ENCODE measurements at regions not wholly inside any gene's neighbourhood (a gene's known extent, or its start where the extent isn't known, plus 50 kb on each side); places are given as distances from the start of the nearest gene placed in this dataset.

- H3K36me3 Mint-ChIP-seq (ENCODE audit: low read depth) = no peaks in the 10 kb centered on the region; the same call in 1 of the 2 replicates
- no peak overlapping the region for H3K27ac Mint-ChIP-seq
- H3K9me3 Mint-ChIP-seq = peaks cover 6% of the 10 kb centered on the region; the same call in 1 of the 2 replicates
- H3K4me3 Mint-ChIP-seq = no peak overlapping the region
- no peak for DNase-seq
- TF ChIP-seq, protein P1, sequence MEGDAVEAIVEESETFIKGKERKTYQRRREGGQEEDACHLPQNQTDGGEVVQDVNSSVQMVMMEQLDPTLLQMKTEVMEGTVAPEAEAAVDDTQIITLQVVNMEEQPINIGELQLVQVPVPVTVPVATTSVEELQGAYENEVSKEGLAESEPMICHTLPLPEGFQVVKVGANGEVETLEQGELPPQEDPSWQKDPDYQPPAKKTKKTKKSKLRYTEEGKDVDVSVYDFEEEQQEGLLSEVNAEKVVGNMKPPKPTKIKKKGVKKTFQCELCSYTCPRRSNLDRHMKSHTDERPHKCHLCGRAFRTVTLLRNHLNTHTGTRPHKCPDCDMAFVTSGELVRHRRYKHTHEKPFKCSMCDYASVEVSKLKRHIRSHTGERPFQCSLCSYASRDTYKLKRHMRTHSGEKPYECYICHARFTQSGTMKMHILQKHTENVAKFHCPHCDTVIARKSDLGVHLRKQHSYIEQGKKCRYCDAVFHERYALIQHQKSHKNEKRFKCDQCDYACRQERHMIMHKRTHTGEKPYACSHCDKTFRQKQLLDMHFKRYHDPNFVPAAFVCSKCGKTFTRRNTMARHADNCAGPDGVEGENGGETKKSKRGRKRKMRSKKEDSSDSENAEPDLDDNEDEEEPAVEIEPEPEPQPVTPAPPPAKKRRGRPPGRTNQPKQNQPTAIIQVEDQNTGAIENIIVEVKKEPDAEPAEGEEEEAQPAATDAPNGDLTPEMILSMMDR (IDR thresholded peaks at IDR 0.05) = no peak
- H3K4me1 Mint-ChIP-seq (ENCODE audit: low read depth) = no peaks in the 10 kb centered on the region
- H3K27me3 Mint-ChIP-seq (ENCODE audit: insufficient read depth) = peaks cover 60% of the 10 kb centered on the region
Observed at GRCh38 chr15:70382762-70383458, 285.2 kb upstream of the TLE3 start.

DNA sequence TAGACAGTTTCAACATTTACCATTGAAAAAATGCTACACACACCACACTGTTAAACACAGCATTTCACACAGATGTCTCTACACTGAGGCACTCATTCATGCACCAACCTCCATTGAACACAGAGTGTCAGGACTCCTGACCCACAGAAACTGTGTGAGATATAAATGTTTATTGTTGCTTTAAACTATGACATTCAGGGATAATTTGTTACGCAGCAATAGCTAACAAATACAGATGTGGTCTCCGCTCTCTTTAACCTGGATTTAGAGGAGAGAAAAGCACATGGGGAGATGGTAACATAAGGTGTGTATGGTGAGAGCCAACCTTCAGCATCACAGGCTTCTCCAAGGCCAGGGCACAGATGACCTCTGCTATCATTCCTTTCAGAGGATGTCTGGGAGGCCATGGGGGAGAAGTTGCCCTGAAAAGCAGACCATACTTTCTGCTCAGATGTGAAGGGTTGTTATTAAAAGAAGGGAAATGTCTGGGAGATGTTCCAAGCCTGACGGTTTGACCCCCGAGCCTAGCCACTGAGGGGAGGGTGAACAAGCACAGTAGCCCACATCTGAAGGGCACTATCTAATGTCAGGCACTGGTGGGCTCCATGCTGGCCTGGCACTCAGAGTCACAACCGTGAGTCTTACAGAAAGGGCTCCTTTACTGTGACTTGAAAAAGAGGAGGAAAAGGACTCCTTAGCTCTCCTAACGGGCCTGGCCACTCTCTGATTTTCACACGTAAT, 284.5 kb upstream of the TLE3 start:
- Mint-ChIP-seq H3K4me3 (no peak overlapping the region), H3K36me3 (ENCODE audit: low read depth) (no peaks in the 10 kb centered on the region; the same call in 1 of the 2 replicates), H3K27ac (no peak overlapping the region), H3K4me1 (ENCODE audit: low read depth) (peaks cover 3% of the 10 kb centered on the region), H3K27me3 (ENCODE audit: insufficient read depth) (peaks cover 59% of the 10 kb centered on the region), H3K9me3 (peaks cover 6% of the 10 kb centered on the region; the same call in 1 of the 2 replicates)
- TF ChIP-seq, protein P1 (IDR thresholded peaks at IDR 0.05) = no peak
- no peak for DNase-seq

GRCh38 chr15:70379938-70380883, 282.5 kb upstream of the TLE3 start:
- TF ChIP-seq, protein P1 (IDR thresholded peaks at IDR 0.05) = no peak
- Mint-ChIP-seq H3K27ac (no peak overlapping the region), H3K4me1 (ENCODE audit: low read depth) (peaks cover 17% of the 10 kb centered on the region), H3K4me3 (no peak overlapping the region), H3K36me3 (ENCODE audit: low read depth) (no peaks in the 10 kb centered on the region; the same call in 1 of the 2 replicates), H3K27me3 (ENCODE audit: insufficient read depth) (peaks cover 68% of the 10 kb centered on the region), H3K9me3 (peaks cover 6% of the 10 kb centered on the region; the same call in 1 of the 2 replicates)
- DNase-seq = no peak

DNA sequence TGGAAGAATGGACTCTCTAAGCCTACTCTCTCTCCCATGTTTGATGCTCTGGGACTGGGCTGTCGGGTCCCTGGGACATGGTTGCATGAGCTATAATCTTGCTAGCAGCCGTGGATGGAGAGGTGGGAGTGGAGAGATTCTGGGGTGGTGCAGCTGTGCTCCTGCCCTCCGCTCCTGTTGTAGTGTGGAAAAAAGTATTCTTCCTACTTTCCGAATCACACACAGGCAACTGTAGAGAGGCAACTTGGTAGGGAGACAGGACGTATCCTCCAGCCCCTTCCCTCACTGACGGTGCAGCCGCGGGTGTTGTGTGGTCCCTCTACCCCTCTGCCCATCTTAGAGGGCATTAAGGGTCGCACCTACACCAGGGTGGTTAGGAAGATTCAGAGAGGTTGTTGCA, 281.4 kb upstream of the TLE3 start:
- Mint-ChIP-seq H3K4me1 (ENCODE audit: low read depth) (peaks cover 21% of the 10 kb centered on the region), H3K27ac (no peak overlapping the region), H3K4me3 (no peak overlapping the region), H3K27me3 (ENCODE audit: insufficient read depth) (peaks cover 68% of the 10 kb centered on the region), H3K36me3 (ENCODE audit: low read depth) (no peaks in the 10 kb centered on the region; the same call in 1 of the 2 replicates), H3K9me3 (peaks cover 6% of the 10 kb centered on the region; the same call in 1 of the 2 replicates)
- no peak for DNase-seq
- TF ChIP-seq, protein P1 (IDR thresholded peaks at IDR 0.05) = no peak
